Endothelial cell (in vitro differentiated cells): ENCODE measurements at regions not wholly inside any gene's neighbourhood (a gene's known extent, or its start where the extent isn't known, plus 50 kb on each side); places are given as distances from the start of the nearest gene placed in this dataset.

Source experiments
- DNase-seq: peaks from one replicate; pipeline ENCODE4 v3.0.0; 2021; ENCODE audit warnings: low spot score
- H3K27ac Mint-ChIP-seq: one replicate; pipeline ENCODE4 v1.8.0; 2021; ENCODE audit warnings: mixed read lengths, inconsistent platforms; ENCODE audit not compliant: unreplicated experiment
- H3K27me3 Mint-ChIP-seq: one replicate; pipeline ENCODE4 v1.8.0; 2021; ENCODE audit warnings: mild to moderate bottlenecking, moderate library complexity, mixed read lengths, inconsistent platforms; ENCODE audit not compliant: unreplicated experiment
- H3K36me3 Mint-ChIP-seq: one replicate; pipeline ENCODE4 v1.8.0; 2021; ENCODE audit warnings: mild to moderate bottlenecking, low read depth, mixed read lengths, inconsistent platforms; ENCODE audit not compliant: unreplicated experiment
- H3K4me1 Mint-ChIP-seq: one replicate; pipeline ENCODE4 v1.8.0; 2021; ENCODE audit warnings: mild to moderate bottlenecking, mixed read lengths, inconsistent platforms; ENCODE audit not compliant: unreplicated experiment
- H3K4me3 Mint-ChIP-seq: one replicate; pipeline ENCODE4 v1.8.0; 2021; ENCODE audit warnings: mild to moderate bottlenecking, mixed read lengths, inconsistent platforms; ENCODE audit not compliant: unreplicated experiment
- H3K9me3 Mint-ChIP-seq: one replicate; pipeline ENCODE4 v1.8.0; 2021; ENCODE audit warnings: mixed read lengths, inconsistent platforms; ENCODE audit not compliant: unreplicated experiment
- CTCF ChIP-seq: fragments of 200-600 bp; sonication (generic); IDR thresholded peaks from one replicate; pipeline ENCODE4 v1.5.0; 2021; ENCODE audit warnings: antibody characterized with exemption; ENCODE audit not compliant: unreplicated experiment

GRCh38 chr5:167929841-167930240, 361.6 kb upstream of the WWC1 start:
- Mint-ChIP-seq H3K27ac (no peak overlapping the region), H3K36me3 (no peaks in the 10 kb centered on the region), H3K9me3 (no peaks in the 10 kb centered on the region), H3K4me3 (no peak overlapping the region), H3K27me3 (peaks cover 2% of the 10 kb centered on the region), H3K4me1 (no peaks in the 10 kb centered on the region)
- TF ChIP-seq CTCF = no peak
- no peak for DNase-seq

- TF ChIP-seq CTCF = no peak
- Mint-ChIP-seq H3K4me3 (no peak overlapping the region), H3K9me3 (no peaks in the 10 kb centered on the region), H3K27ac (no peak overlapping the region), H3K27me3 (peaks cover 2% of the 10 kb centered on the region), H3K4me1 (no peaks in the 10 kb centered on the region), H3K36me3 (no peaks in the 10 kb centered on the region)
- no peak for DNase-seq
These were observed 356.9 kb upstream of the WWC1 start for GRCh38 chr5:167934551-167934971.

- H3K27ac Mint-ChIP-seq = no peak overlapping the region
- TF ChIP-seq CTCF = no peak
- H3K9me3 Mint-ChIP-seq = no peaks in the 10 kb centered on the region
- H3K4me3 Mint-ChIP-seq = no peak overlapping the region
- H3K36me3 Mint-ChIP-seq = no peaks in the 10 kb centered on the region
- H3K4me1 Mint-ChIP-seq = no peaks in the 10 kb centered on the region
- H3K27me3 Mint-ChIP-seq = peaks cover 2% of the 10 kb centered on the region
- no peak for DNase-seq
These were observed 355.4 kb upstream of the WWC1 start for GRCh38 chr5:167936022-167936421.

GRCh38 chr5:167936944-167937634, 354.4 kb upstream of the WWC1 start:
- Mint-ChIP-seq H3K4me1 (no peaks in the 10 kb centered on the region), H3K9me3 (no peaks in the 10 kb centered on the region), H3K27me3 (peaks cover 2% of the 10 kb centered on the region), H3K27ac (no peak overlapping the region), H3K36me3 (no peaks in the 10 kb centered on the region), H3K4me3 (no peak overlapping the region)
- no peak for TF ChIP-seq CTCF
- no peak for DNase-seq

GRCh38 chr5:167937635-167937998, 353.8 kb upstream of the WWC1 start:
- H3K36me3 Mint-ChIP-seq = no peaks in the 10 kb centered on the region
- TF ChIP-seq CTCF = no peak
- DNase-seq = no peak
- H3K27me3 Mint-ChIP-seq = peaks cover 2% of the 10 kb centered on the region
- no peak overlapping the region for H3K27ac Mint-ChIP-seq
- H3K9me3 Mint-ChIP-seq = no peaks in the 10 kb centered on the region
- no peaks in the 10 kb centered on the region for H3K4me1 Mint-ChIP-seq
- H3K4me3 Mint-ChIP-seq = no peak overlapping the region
